ENCODE measurements at regions not wholly inside any gene's neighbourhood (a gene's known extent, or its start where the extent isn't known, plus 50 kb on each side); places are given as distances from the start of the nearest gene placed in this dataset.

- TF ChIP-seq, protein P1, sequence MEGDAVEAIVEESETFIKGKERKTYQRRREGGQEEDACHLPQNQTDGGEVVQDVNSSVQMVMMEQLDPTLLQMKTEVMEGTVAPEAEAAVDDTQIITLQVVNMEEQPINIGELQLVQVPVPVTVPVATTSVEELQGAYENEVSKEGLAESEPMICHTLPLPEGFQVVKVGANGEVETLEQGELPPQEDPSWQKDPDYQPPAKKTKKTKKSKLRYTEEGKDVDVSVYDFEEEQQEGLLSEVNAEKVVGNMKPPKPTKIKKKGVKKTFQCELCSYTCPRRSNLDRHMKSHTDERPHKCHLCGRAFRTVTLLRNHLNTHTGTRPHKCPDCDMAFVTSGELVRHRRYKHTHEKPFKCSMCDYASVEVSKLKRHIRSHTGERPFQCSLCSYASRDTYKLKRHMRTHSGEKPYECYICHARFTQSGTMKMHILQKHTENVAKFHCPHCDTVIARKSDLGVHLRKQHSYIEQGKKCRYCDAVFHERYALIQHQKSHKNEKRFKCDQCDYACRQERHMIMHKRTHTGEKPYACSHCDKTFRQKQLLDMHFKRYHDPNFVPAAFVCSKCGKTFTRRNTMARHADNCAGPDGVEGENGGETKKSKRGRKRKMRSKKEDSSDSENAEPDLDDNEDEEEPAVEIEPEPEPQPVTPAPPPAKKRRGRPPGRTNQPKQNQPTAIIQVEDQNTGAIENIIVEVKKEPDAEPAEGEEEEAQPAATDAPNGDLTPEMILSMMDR (IDR thresholded peaks at IDR 0.05; ENCODE audit: insufficient read depth in 1 of 2, low read depth in 1 of 2, low read length in 1 of 2, severe bottlenecking in 1 of 2, unreplicated experiment in 1 of 2): no peak
- no peaks in the 10 kb centered on the region for H3K9me3 Mint-ChIP-seq (ENCODE audit: unreplicated experiment)
These were observed 96.6 kb downstream of the HPGD start for GRCh38 chr4:174425669-174426068.

GRCh38 chr4:174423257-174423944 lies 98.9 kb downstream of the HPGD start:
- POLR2A ChIA-PET: no interaction called here
- no peak for DNase-seq
- Histone ChIP-seq H3K36me3 (ENCODE audit: control insufficient read depth, insufficient read depth, low read length) (no peaks in the 10 kb centered on the region), H3K4me1 (no peaks in the 10 kb centered on the region; the same call in 1 of the 2 replicates), H3K27me3 (replicated peaks; ENCODE audit: control insufficient read depth, insufficient read depth, low read length) (no peaks in the 10 kb centered on the region), H3K9me3 (no peaks in the 10 kb centered on the region), H3K4me3 (ENCODE audit: low read depth, low read length) (no peak overlapping the region)
- Mint-ChIP-seq H3K9me3 (ENCODE audit: unreplicated experiment) (no peaks in the 10 kb centered on the region), H3K27ac (ENCODE audit: unreplicated experiment) (no peak overlapping the region), H3K36me3 (ENCODE audit: insufficient read depth, unreplicated experiment) (no peaks in the 10 kb centered on the region), H3K4me3 (ENCODE audit: unreplicated experiment) (no peak overlapping the region), H3K27me3 (ENCODE audit: insufficient read depth, unreplicated experiment) (no peaks in the 10 kb centered on the region), H3K4me1 (ENCODE audit: low read depth, unreplicated experiment) (peaks cover 7% of the 10 kb centered on the region)
- CTCF ChIA-PET: no interaction called here
- no TSS peak for BruUV-seq (replicated peaks)
- intact Hi-C loops (cut with micrococcal nuclease; ENCODE audit: unreplicated experiment): no loop called here
- TF ChIP-seq, protein P1 (IDR thresholded peaks at IDR 0.05; ENCODE audit: insufficient read depth in 1 of 2, low read depth in 1 of 2, low read length in 1 of 2, severe bottlenecking in 1 of 2, unreplicated experiment in 1 of 2): no peak

More at GRCh38 chr4:174425669-174426068, 96.6 kb downstream of the HPGD start:
- H3K4me3 ChIP-seq (ENCODE audit: low read depth, low read length): no peak overlapping the region
- Mint-ChIP-seq H3K4me3 (ENCODE audit: unreplicated experiment) (no peak overlapping the region), H3K27ac (ENCODE audit: unreplicated experiment) (no peak overlapping the region), H3K36me3 (ENCODE audit: insufficient read depth, unreplicated experiment) (no peaks in the 10 kb centered on the region), H3K27me3 (ENCODE audit: insufficient read depth, unreplicated experiment) (no peaks in the 10 kb centered on the region), H3K4me1 (ENCODE audit: low read depth, unreplicated experiment) (no peaks in the 10 kb centered on the region)
- intact Hi-C loops (cut with micrococcal nuclease; ENCODE audit: unreplicated experiment): no loop called here
- DNase-seq: no peak
- no peaks in the 10 kb centered on the region for H3K27me3 ChIP-seq (replicated peaks; ENCODE audit: control insufficient read depth, insufficient read depth, low read length)
- no peaks in the 10 kb centered on the region for H3K9me3 ChIP-seq
- no TSS peak for BruUV-seq (replicated peaks)
- no peaks in the 10 kb centered on the region for H3K36me3 ChIP-seq (ENCODE audit: control insufficient read depth, insufficient read depth, low read length)
- POLR2A ChIA-PET: interaction anchor here (0.6 kb wide), 1 partner anchor 246 kb away, joined by 3 read pairs; no protein-coding TSS in a partner anchor
- no peaks in the 10 kb centered on the region; the same call in 1 of the 2 replicates for H3K4me1 ChIP-seq
- CTCF ChIA-PET: no interaction called here

GRCh38 chr4:174422893-174423256 lies 99.4 kb downstream of the HPGD start:
- ChIA-PET CTCF (no interaction called here), POLR2A (no interaction called here)
- Histone ChIP-seq H3K4me1 (no peaks in the 10 kb centered on the region; the same call in 1 of the 2 replicates), H3K9me3 (no peaks in the 10 kb centered on the region), H3K36me3 (ENCODE audit: control insufficient read depth, insufficient read depth, low read length) (no peaks in the 10 kb centered on the region), H3K27me3 (replicated peaks; ENCODE audit: control insufficient read depth, insufficient read depth, low read length) (no peaks in the 10 kb centered on the region), H3K4me3 (ENCODE audit: low read depth, low read length) (no peak overlapping the region)
- no peak overlapping the region for H3K4me3 Mint-ChIP-seq (ENCODE audit: unreplicated experiment)
- H3K4me1 Mint-ChIP-seq (ENCODE audit: low read depth, unreplicated experiment): peaks cover 7% of the 10 kb centered on the region
- no peaks in the 10 kb centered on the region for H3K27me3 Mint-ChIP-seq (ENCODE audit: insufficient read depth, unreplicated experiment)
- TF ChIP-seq, protein P1 (IDR thresholded peaks at IDR 0.05; ENCODE audit: insufficient read depth in 1 of 2, low read depth in 1 of 2, low read length in 1 of 2, severe bottlenecking in 1 of 2, unreplicated experiment in 1 of 2): no peak
- no peak for DNase-seq
- BruUV-seq (replicated peaks): no TSS peak
- no peak overlapping the region for H3K27ac Mint-ChIP-seq (ENCODE audit: unreplicated experiment)
- intact Hi-C loops (cut with micrococcal nuclease; ENCODE audit: unreplicated experiment): no loop called here
- no peaks in the 10 kb centered on the region for H3K36me3 Mint-ChIP-seq (ENCODE audit: insufficient read depth, unreplicated experiment)
- no peaks in the 10 kb centered on the region for H3K9me3 Mint-ChIP-seq (ENCODE audit: unreplicated experiment)

All from Caco-2 (cell line).